C4-2B (cell line): ENCODE measurements at regions not wholly inside any gene's neighbourhood (a gene's known extent, or its start where the extent isn't known, plus 50 kb on each side); places are given as distances from the start of the nearest gene placed in this dataset.
"Not testable (repeated sequence)": the region's sequence is repeated elsewhere in the genome, so short reads cannot be mapped to it uniquely, and the experiment has no call there.

Experiments used
- H3K27ac ChIP-seq: fragments of 450-650 bp; 2 replicates; pipeline ENCODE4 v1.5.1; 2017
- ZFX ChIP-seq: fragments of 450-650 bp; IDR thresholded peaks from 2 replicates; pipeline ENCODE4 v1.6.1; 2017
- TF ChIP-seq, protein P1 (sequence below): fragments of 450-650 bp; conservative IDR thresholded peaks from 2 replicates; pipeline ENCODE4 v1.5.1; 2017; ENCODE audit warnings: mild to moderate bottlenecking

DNA sequence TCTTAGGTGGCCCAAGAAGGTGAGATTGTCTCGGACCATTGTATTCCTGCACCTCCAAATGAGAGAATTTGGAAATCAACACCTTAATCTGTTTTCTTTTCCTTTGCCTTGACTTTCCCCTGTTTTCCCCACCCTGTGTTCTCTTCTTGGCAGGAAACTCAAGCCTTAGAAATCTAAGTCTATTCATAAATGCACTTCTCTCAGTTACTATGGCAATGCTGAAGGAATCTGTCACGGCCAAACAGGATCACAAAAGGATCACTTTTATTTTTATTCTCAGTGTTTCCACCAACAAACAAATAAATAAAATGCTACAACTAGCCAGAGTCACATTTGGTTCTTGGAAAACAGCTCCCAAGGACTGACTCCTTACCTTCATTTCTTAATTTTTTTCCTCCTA is 270.5 kb downstream of the BCAT1 start:
- no peak overlapping the region for H3K27ac ChIP-seq
- no peak for TF ChIP-seq ZFX
- TF ChIP-seq, protein P1, sequence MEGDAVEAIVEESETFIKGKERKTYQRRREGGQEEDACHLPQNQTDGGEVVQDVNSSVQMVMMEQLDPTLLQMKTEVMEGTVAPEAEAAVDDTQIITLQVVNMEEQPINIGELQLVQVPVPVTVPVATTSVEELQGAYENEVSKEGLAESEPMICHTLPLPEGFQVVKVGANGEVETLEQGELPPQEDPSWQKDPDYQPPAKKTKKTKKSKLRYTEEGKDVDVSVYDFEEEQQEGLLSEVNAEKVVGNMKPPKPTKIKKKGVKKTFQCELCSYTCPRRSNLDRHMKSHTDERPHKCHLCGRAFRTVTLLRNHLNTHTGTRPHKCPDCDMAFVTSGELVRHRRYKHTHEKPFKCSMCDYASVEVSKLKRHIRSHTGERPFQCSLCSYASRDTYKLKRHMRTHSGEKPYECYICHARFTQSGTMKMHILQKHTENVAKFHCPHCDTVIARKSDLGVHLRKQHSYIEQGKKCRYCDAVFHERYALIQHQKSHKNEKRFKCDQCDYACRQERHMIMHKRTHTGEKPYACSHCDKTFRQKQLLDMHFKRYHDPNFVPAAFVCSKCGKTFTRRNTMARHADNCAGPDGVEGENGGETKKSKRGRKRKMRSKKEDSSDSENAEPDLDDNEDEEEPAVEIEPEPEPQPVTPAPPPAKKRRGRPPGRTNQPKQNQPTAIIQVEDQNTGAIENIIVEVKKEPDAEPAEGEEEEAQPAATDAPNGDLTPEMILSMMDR: no peak

DNA sequence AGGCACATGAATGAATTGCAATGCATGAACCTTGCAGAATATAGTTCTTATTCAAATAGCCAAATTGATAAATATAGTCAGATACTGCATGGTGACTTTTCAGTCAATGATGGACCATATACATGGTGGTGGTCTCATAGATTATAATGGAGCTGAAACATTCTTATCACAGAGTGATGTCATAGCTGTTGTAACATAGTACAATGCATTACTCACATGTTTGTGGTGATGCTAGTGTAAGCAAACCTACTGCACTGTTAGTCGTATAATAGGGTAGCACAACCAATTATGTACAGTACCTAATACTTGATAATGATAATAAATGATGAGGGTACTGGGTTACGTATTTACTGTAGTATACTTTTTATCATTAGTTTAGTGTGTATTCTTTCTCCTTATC is 280.3 kb downstream of the BCAT1 start:
- no peak for TF ChIP-seq ZFX
- TF ChIP-seq, protein P1: no peak
- H3K27ac ChIP-seq: no peak overlapping the region

DNA sequence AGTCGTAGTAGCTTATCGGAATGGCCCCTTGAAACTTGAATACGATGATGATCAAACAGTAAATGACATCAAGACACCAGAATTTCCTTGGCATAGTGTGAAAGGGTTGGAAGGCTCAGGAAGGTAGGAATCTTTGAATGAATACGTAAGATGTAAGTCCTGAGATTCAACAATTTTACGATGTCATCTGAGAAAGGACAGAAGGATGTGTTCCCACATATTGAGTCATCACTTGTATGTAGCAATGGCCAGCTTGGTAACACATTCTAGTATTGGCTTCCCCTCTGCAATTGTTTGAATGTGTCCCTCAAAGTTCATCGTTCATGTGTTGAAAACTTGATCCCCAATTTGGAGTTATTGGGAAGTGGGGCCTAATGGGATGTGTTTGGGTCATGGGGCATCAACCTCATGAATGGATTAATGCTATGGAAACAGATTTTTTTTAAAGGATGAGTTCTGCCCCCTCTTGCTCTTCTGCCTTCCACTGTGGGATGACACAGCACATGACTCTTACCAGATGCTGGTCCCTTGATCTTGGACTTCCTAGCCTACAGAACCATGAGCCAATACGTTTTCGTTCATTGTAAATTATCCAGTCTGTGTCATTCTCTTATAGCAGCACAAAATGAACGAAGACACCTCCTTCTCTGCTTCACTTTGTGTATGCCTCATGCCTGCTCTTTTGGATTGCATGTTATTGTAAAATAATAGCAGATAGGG is 284.6 kb downstream of the BCAT1 start:
- TF ChIP-seq, protein P1: no peak
- TF ChIP-seq ZFX: no peak
- H3K27ac ChIP-seq: no peak overlapping the region

DNA sequence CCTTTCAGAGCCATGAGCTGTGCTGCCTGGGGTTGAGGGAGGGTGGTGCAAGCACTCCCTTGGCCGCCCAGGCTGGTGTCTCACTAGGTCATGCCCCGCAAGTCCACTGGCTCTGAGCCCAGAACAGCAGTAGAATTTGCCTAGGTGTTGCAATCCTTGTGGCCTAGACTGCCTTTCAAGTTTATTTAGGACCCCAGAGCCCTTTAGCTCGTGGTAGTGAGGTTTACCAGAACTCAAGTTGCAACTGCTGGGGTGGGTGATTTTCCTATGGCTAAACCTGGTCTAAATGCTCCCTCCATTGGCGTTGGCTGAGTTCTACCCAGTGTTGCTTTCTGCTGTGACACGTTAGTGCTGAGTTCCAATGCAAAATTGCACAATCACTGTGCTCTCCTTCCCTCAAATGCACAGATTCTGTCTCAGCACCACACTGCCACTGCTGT is 287.2 kb downstream of the BCAT1 start:
- H3K27ac ChIP-seq: no peak overlapping the region
- TF ChIP-seq, protein P1: no peak
- no peak for TF ChIP-seq ZFX

DNA sequence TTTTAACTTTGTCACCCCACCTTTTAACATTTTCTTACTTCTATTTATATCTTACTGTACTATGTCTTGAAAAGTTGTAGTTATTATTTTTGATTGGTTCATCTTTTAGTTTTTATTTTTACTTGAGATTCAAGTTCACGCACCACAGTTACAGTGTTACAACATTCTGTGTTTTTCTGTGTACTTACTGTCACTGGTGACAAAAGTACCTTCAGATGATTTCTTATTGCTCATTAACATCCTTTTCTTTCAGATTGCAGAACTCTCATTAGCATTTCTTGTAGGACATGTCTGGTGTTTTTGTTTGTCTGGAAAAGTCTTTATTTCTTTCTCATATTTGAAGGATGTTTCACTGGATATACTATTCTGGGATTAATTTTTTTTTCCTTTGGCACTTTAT is 289.9 kb downstream of the BCAT1 start:
- TF ChIP-seq, protein P1: no peak
- no peak for TF ChIP-seq ZFX

DNA sequence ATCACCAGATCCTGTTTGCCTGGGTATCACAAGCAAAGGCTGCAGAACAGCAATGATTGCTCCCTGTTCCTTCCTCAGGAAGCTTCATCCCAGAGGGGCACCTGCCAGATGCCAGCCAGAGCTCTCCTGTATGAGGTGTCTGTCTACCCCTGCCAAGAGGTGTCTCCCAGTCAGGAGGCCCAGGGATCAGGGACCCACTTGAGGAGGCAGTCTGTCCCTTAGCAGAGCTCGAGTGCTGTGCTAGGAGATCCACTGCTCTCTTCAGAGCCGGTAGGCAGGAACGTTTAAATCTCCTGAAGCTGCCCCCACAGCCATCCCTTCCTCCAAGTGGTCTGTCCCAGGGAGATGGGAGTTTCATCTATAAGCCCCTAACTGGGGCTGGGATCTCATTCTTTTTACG is 294.6 kb downstream of the BCAT1 start:
- not testable (repeated sequence) for H3K27ac ChIP-seq

More for the DNA sequence above, 289.9 kb downstream of the BCAT1 start:
- H3K27ac ChIP-seq: no peak overlapping the region

DNA sequence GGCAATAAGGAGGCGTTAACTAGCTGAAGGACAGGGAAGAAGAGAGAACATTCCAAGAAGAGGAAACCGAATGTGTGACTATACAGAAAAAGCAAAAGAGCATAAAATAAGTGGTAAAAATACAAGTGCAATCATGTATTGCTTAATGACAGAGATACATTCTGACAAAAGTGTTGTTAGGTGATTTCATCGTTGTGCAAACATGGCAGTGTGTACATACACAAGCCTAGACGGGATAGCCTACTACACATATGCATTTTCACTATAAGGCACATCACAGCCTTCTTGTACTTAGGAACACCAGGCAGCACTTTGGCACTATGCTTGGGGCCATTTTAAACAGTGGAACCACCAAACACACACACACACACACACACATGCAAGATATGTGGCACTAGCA is 299.3 kb downstream of the BCAT1 start:
- TF ChIP-seq, protein P1: no peak
- no peak for TF ChIP-seq ZFX
- no peak overlapping the region for H3K27ac ChIP-seq

DNA sequence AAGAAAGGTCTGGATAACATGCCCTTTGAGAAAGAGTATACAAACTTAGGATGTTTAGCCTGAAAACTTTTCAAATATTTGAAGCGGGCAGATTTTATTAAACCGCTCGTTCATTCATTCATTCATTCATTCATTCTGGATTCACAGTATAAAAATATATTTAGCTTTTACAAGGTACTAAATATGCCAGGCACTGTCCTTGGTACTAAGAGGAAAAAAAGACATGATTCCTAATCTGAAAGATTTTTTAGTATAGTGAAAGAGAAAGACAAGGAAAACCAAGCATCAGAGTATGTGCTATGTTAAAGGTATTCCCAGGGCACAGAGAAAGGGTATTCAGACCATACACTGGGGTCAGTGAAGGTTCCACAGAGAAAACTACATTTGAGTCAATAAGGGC is 299.7 kb downstream of the BCAT1 start:
- TF ChIP-seq, protein P1: no peak
- no peak for TF ChIP-seq ZFX

More for the DNA sequence above, 299.7 kb downstream of the BCAT1 start:
- no peak overlapping the region for H3K27ac ChIP-seq
